ENCODE measurements at regions not wholly inside any gene's neighbourhood (a gene's known extent, or its start where the extent isn't known, plus 50 kb on each side); places are given as distances from the start of the nearest gene placed in this dataset.

DNA sequence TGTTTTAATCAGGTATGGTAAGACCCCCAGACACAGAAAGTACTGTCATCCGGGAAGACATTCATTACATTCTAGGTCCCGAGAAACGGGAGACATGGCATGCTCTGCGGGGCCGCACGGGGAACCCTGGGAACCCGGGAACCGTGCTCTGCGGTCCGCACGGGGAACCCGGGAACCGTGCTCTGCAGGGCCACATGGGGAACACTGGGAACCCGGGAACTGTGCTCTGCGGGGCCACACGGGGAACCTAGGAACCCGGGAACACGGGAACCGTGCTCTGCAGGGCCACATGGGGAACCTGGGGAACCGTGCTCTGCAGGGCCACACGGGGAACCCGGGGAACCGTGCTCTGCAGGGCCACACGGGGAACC is 165.6 kb upstream of the SULF2 start:
- TF ChIP-seq ZNF431 (CRISPR knock-in tag; IDR thresholded peaks at IDR 0.05; ENCODE audit: borderline replicate concordance, low read depth): no peak
- TF ChIP-seq, protein P1, sequence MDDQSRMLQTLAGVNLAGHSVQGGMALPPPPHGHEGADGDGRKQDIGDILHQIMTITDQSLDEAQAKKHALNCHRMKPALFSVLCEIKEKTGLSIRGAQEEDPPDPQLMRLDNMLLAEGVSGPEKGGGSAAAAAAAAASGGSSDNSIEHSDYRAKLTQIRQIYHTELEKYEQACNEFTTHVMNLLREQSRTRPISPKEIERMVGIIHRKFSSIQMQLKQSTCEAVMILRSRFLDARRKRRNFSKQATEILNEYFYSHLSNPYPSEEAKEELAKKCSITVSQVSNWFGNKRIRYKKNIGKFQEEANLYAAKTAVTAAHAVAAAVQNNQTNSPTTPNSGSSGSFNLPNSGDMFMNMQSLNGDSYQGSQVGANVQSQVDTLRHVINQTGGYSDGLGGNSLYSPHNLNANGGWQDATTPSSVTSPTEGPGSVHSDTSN (CRISPR knock-in tag; IDR thresholded peaks at IDR 0.05; ENCODE audit: borderline replicate concordance): no peak
- TF ChIP-seq HNRNPH1 (optimal IDR thresholded peaks at IDR 0.05; ENCODE audit: low read depth, low read length): no peak
- TF ChIP-seq ZNF563 (CRISPR knock-in tag; IDR thresholded peaks at IDR 0.05): no peak
- TF ChIP-seq ZNF263 (CRISPR knock-in tag; IDR thresholded peaks at IDR 0.05): no peak
- TF ChIP-seq NFE2L2 (IDR thresholded peaks at IDR 0.05; ENCODE audit: low read length): no peak
- TF ChIP-seq, protein P2, sequence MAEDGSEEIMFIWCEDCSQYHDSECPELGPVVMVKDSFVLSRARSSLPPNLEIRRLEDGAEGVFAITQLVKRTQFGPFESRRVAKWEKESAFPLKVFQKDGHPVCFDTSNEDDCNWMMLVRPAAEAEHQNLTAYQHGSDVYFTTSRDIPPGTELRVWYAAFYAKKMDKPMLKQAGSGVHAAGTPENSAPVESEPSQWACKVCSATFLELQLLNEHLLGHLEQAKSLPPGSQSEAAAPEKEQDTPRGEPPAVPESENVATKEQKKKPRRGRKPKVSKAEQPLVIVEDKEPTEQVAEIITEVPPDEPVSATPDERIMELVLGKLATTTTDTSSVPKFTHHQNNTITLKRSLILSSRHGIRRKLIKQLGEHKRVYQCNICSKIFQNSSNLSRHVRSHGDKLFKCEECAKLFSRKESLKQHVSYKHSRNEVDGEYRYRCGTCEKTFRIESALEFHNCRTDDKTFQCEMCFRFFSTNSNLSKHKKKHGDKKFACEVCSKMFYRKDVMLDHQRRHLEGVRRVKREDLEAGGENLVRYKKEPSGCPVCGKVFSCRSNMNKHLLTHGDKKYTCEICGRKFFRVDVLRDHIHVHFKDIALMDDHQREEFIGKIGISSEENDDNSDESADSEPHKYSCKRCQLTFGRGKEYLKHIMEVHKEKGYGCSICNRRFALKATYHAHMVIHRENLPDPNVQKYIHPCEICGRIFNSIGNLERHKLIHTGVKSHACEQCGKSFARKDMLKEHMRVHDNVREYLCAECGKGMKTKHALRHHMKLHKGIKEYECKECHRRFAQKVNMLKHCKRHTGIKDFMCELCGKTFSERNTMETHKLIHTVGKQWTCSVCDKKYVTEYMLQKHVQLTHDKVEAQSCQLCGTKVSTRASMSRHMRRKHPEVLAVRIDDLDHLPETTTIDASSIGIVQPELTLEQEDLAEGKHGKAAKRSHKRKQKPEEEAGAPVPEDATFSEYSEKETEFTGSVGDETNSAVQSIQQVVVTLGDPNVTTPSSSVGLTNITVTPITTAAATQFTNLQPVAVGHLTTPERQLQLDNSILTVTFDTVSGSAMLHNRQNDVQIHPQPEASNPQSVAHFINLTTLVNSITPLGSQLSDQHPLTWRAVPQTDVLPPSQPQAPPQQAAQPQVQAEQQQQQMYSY (CRISPR knock-in tag; IDR thresholded peaks at IDR 0.05): no peak
- no peak for TF ChIP-seq POLR2AphosphoS2 (IDR thresholded peaks at IDR 0.05; ENCODE audit: low read depth, low read length)
- no peak for TF ChIP-seq BRCA1 (CRISPR knock-in tag; IDR thresholded peaks at IDR 0.05)
- TF ChIP-seq ZNF605 (CRISPR knock-in tag; IDR thresholded peaks at IDR 0.05): no peak
- no peak for TF ChIP-seq RCOR2 (CRISPR knock-in tag; IDR thresholded peaks at IDR 0.05)
- no peak for TF ChIP-seq FOXA1 (IDR thresholded peaks at IDR 0.05)
- no peak for TF ChIP-seq FOXA1 (CRISPR knock-in tag; IDR thresholded peaks at IDR 0.05)
